ENCODE measurements at regions not wholly inside any gene's neighbourhood (a gene's known extent, or its start where the extent isn't known, plus 50 kb on each side); places are given as distances from the start of the nearest gene placed in this dataset.

GRCh38 chr14:104323551-104324175, 185.3 kb downstream of the KIF26A start:
- Histone ChIP-seq H3K4me3 (ENCODE audit: insufficient read depth, low read length) (no peak overlapping the region), H3K79me2 (ENCODE audit: insufficient read depth, low read length) (no peaks in the 10 kb centered on the region), H3K4me2 (ENCODE audit: insufficient read depth, low read length) (no peak overlapping the region), H3K36me3 (ENCODE audit: insufficient read depth, low read length) (no peaks in the 10 kb centered on the region), H4K20me1 (ENCODE audit: insufficient read depth, low read length) (no peaks in the 10 kb centered on the region), H3K9me3 (ENCODE audit: low read depth, low read length) (no peaks in the 10 kb centered on the region), H2AFZ (ENCODE audit: low read length) (no peak overlapping the region), H3K27me3 (ENCODE audit: insufficient read depth, low read length) (no peaks in the 10 kb centered on the region), H3K27ac (ENCODE audit: low read depth, low read length) (no peak overlapping the region), H3K4me1 (ENCODE audit: insufficient read depth, low read length) (no peaks in the 10 kb centered on the region)
- TF ChIP-seq CTCF (IDR thresholded peaks at IDR 0.05; ENCODE audit: extremely low read depth, low read depth, low read length): no peak
- peak; percentile 59 for DNase-seq (ENCODE audit: insufficient read length, low spot score, missing footprints)

- H3K9me3 ChIP-seq (ENCODE audit: low read depth, low read length): no peaks in the 10 kb centered on the region
- no peak for TF ChIP-seq CTCF (IDR thresholded peaks at IDR 0.05; ENCODE audit: extremely low read depth, low read depth, low read length)
- H4K20me1 ChIP-seq (ENCODE audit: insufficient read depth, low read length): no peaks in the 10 kb centered on the region
- H3K27ac ChIP-seq (ENCODE audit: low read depth, low read length): no peak overlapping the region
- H3K4me1 ChIP-seq (ENCODE audit: insufficient read depth, low read length): no peaks in the 10 kb centered on the region
- no peak overlapping the region for H3K4me2 ChIP-seq (ENCODE audit: insufficient read depth, low read length)
- no peaks in the 10 kb centered on the region for H3K36me3 ChIP-seq (ENCODE audit: insufficient read depth, low read length)
- no peak overlapping the region for H2AFZ ChIP-seq (ENCODE audit: low read length)
- H3K27me3 ChIP-seq (ENCODE audit: insufficient read depth, low read length): no peaks in the 10 kb centered on the region
- H3K4me3 ChIP-seq (ENCODE audit: insufficient read depth, low read length): no peak overlapping the region
- H3K79me2 ChIP-seq (ENCODE audit: insufficient read depth, low read length): no peaks in the 10 kb centered on the region
- peak; percentile 39 for DNase-seq (ENCODE audit: insufficient read length, low spot score, missing footprints)
Measured at GRCh38 chr14:104326848-104327247, 188.5 kb downstream of the KIF26A start.

GRCh38 chr14:104328607-104329006, 190.2 kb downstream of the KIF26A start:
- H3K79me2 ChIP-seq (ENCODE audit: insufficient read depth, low read length): no peaks in the 10 kb centered on the region
- H3K27ac ChIP-seq (ENCODE audit: low read depth, low read length): no peak overlapping the region
- no peak overlapping the region for H2AFZ ChIP-seq (ENCODE audit: low read length)
- TF ChIP-seq CTCF (IDR thresholded peaks at IDR 0.05; ENCODE audit: extremely low read depth, low read depth, low read length): no peak
- H4K20me1 ChIP-seq (ENCODE audit: insufficient read depth, low read length): no peaks in the 10 kb centered on the region
- no peaks in the 10 kb centered on the region for H3K9me3 ChIP-seq (ENCODE audit: low read depth, low read length)
- peak; percentile 41 for DNase-seq (ENCODE audit: insufficient read length, low spot score, missing footprints)
- H3K27me3 ChIP-seq (ENCODE audit: insufficient read depth, low read length): no peaks in the 10 kb centered on the region
- H3K4me1 ChIP-seq (ENCODE audit: insufficient read depth, low read length): no peaks in the 10 kb centered on the region
- H3K36me3 ChIP-seq (ENCODE audit: insufficient read depth, low read length): no peaks in the 10 kb centered on the region
- H3K4me3 ChIP-seq (ENCODE audit: insufficient read depth, low read length): no peak overlapping the region
- no peak overlapping the region for H3K4me2 ChIP-seq (ENCODE audit: insufficient read depth, low read length)

GRCh38 chr14:104329793-104330192, 191.4 kb downstream of the KIF26A start:
- no peak overlapping the region for H3K4me2 ChIP-seq (ENCODE audit: insufficient read depth, low read length)
- no peak overlapping the region for H2AFZ ChIP-seq (ENCODE audit: low read length)
- no peak for TF ChIP-seq CTCF (IDR thresholded peaks at IDR 0.05; ENCODE audit: extremely low read depth, low read depth, low read length)
- H3K4me1 ChIP-seq (ENCODE audit: insufficient read depth, low read length): no peaks in the 10 kb centered on the region
- no peak for DNase-seq (ENCODE audit: insufficient read length, low spot score, missing footprints)
- H3K36me3 ChIP-seq (ENCODE audit: insufficient read depth, low read length): no peaks in the 10 kb centered on the region
- no peak overlapping the region for H3K4me3 ChIP-seq (ENCODE audit: insufficient read depth, low read length)
- no peaks in the 10 kb centered on the region for H4K20me1 ChIP-seq (ENCODE audit: insufficient read depth, low read length)
- no peak overlapping the region for H3K27ac ChIP-seq (ENCODE audit: low read depth, low read length)
- no peaks in the 10 kb centered on the region for H3K9me3 ChIP-seq (ENCODE audit: low read depth, low read length)
- no peaks in the 10 kb centered on the region for H3K27me3 ChIP-seq (ENCODE audit: insufficient read depth, low read length)
- no peaks in the 10 kb centered on the region for H3K79me2 ChIP-seq (ENCODE audit: insufficient read depth, low read length)
